ENCODE measurements at regions not wholly inside any gene's neighbourhood (a gene's known extent, or its start where the extent isn't known, plus 50 kb on each side); places are given as distances from the start of the nearest gene placed in this dataset.

- TF ChIP-seq EZH2 (IDR thresholded peaks at IDR 0.05; ENCODE audit: insufficient read depth, poor library complexity, severe bottlenecking) (no peak), EZH2phosphoT487 (IDR thresholded peaks at IDR 0.05; ENCODE audit: insufficient read depth, low read depth) (no peak)
Observed at GRCh38 chr18:2040279-2040678, 531.0 kb downstream of the METTL4 start.
